IMR-90 (cell line): ENCODE measurements at regions not wholly inside any gene's neighbourhood (a gene's known extent, or its start where the extent isn't known, plus 50 kb on each side); places are given as distances from the start of the nearest gene placed in this dataset.

Source experiments
- ATAC-seq: fragments of 200-7000 bp; cut with Tn5 transposase; 2 replicates; pipeline ENCODE4 v1.9.1; 2020; ENCODE audit warnings: low read depth, mild to moderate bottlenecking, moderate library complexity
- BruUV-seq: library from RNA; stranded (reverse); fragments of 400-500 nt; replicated peaks from 2 replicates; lab custom pipeline; 2021; lab: Mats Ljungman, UMichigan
- CTCF ChIA-PET: fragments of 300-600 bp; formaldehyde crosslinking; extraction: SDS; loops from one replicate; lab custom pipeline; 2021; ENCODE audit warnings: antibody characterized with exemption; lab: Yijun Ruan, JAX
- POLR2A ChIA-PET: fragments of 300-600 bp; sonication (Branson Sonifier 250); formaldehyde crosslinking; loops from one replicate; lab custom pipeline; 2022; ENCODE audit warnings: antibody characterized with exemption; ENCODE audit not compliant: unreplicated experiment; lab: Charles Lee
- DNase-seq: peaks from one replicate; pipeline ENCODE4 v3.0.0; 2013
- H2AFZ ChIP-seq: replicated peaks from 2 replicates; pipeline ENCODE3; 2013; ENCODE audit warnings: low read length, mild to moderate bottlenecking; ENCODE audit not compliant: poor library complexity
- H2AK5ac ChIP-seq: 2 replicates; pipeline ENCODE4 v1.6.1; 2013; ENCODE audit warnings: low read depth, low read length, inconsistent platforms
- H2AK9ac ChIP-seq: replicated peaks from 2 replicates; pipeline ENCODE3; 2013; ENCODE audit warnings: mild to moderate bottlenecking, low read depth, low read length, moderate library complexity; ENCODE audit not compliant: poor library complexity
- H2BK120ac ChIP-seq: 2 replicates; pipeline ENCODE4 v1.6.1; 2013; ENCODE audit warnings: low read depth, low read length, inconsistent platforms
- H2BK15ac ChIP-seq: 3 replicates; pipeline ENCODE4 v1.6.1; 2013; ENCODE audit warnings: low read depth, low read length, inconsistent platforms
- H2BK20ac ChIP-seq: 2 replicates; pipeline ENCODE4 v1.6.1; 2013; ENCODE audit warnings: low read depth, mild to moderate bottlenecking, inconsistent platforms, low read length, moderate library complexity
- H2BK5ac ChIP-seq: 2 replicates; pipeline ENCODE4 v1.6.1; 2013; ENCODE audit warnings: mild to moderate bottlenecking, low read depth, low read length, inconsistent platforms; ENCODE audit not compliant: poor library complexity, severe bottlenecking
- H3K14ac ChIP-seq: replicated peaks from 2 replicates; pipeline ENCODE4 v1.6.1; 2013; ENCODE audit warnings: low read depth, low read length, inconsistent platforms
- H3K18ac ChIP-seq: 2 replicates; pipeline ENCODE4 v1.6.1; 2013; ENCODE audit warnings: low read depth, low read length, control low read depth
- H3K23ac ChIP-seq: 2 replicates; pipeline ENCODE4 v1.6.1; 2013; ENCODE audit warnings: low read depth, low read length, inconsistent platforms
- H3K27ac ChIP-seq: 2 replicates; pipeline ENCODE4 v1.5.1; 2013; ENCODE audit warnings: mild to moderate bottlenecking, control low read depth, low read length; ENCODE audit not compliant: insufficient read depth
- H3K27me3 ChIP-seq: 2 replicates; pipeline ENCODE4 v1.6.1; 2013; ENCODE audit warnings: low read length; ENCODE audit not compliant: control insufficient read depth, insufficient read depth
- H3K36me3 ChIP-seq: 2 replicates; pipeline ENCODE4 v1.6.1; 2013; ENCODE audit warnings: low read length, mixed read lengths; ENCODE audit not compliant: control insufficient read depth, insufficient read depth
- H3K4ac ChIP-seq: 2 replicates; pipeline ENCODE4 v1.6.1; 2013; ENCODE audit warnings: low read depth, low read length, inconsistent platforms
- H3K4me1 ChIP-seq: 2 replicates; pipeline ENCODE4 v1.6.1; 2013; ENCODE audit warnings: low read length, mixed read lengths; ENCODE audit not compliant: control insufficient read depth, insufficient read depth
- H3K4me2 ChIP-seq: 2 replicates; pipeline ENCODE4 v1.6.1; 2013; ENCODE audit warnings: low read depth, mild to moderate bottlenecking, control low read depth, low read length, moderate library complexity
- H3K4me3 ChIP-seq: 2 replicates; pipeline ENCODE4 v1.5.1; 2013; ENCODE audit warnings: low read depth, mild to moderate bottlenecking, control low read depth, low read length, moderate library complexity; ENCODE audit not compliant: insufficient read depth
- H3K56ac ChIP-seq: 2 replicates; pipeline ENCODE4 v1.6.1; 2013; ENCODE audit warnings: low read length, inconsistent platforms; ENCODE audit not compliant: insufficient read depth; ENCODE audit errors: extremely low read depth
- H3K79me1 ChIP-seq, 2 experiments: 2 replicates each; pipeline ENCODE4 v1.6.1; 2013; ENCODE audit warnings: low read length in 2 of 2, inconsistent platforms in 1 of 2, low read depth in 1 of 2
- H3K9ac ChIP-seq: 2 replicates; pipeline ENCODE4 v1.6.1; 2013; ENCODE audit warnings: low read depth, low read length, control low read depth
- H3K9me1 ChIP-seq: 2 replicates; pipeline ENCODE4 v1.6.1; 2013; ENCODE audit warnings: low read length, inconsistent platforms; ENCODE audit not compliant: insufficient read depth
- H3K9me3 ChIP-seq: 2 replicates; pipeline ENCODE4 v1.6.1; 2013; ENCODE audit warnings: low read length; ENCODE audit not compliant: control insufficient read depth, insufficient read depth
- H4K20me1 ChIP-seq: 2 replicates; pipeline ENCODE4 v1.6.1; 2013; ENCODE audit warnings: low read length, inconsistent platforms; ENCODE audit not compliant: insufficient read depth
- H4K5ac ChIP-seq: 2 replicates; pipeline ENCODE4 v1.6.1; 2013; ENCODE audit warnings: mild to moderate bottlenecking, low read depth, low read length, control low read depth
- H4K8ac ChIP-seq, 2 experiments: 2 replicates each; pipeline ENCODE4 v1.6.1; 2013; ENCODE audit warnings: low read depth in 2 of 2, low read length in 2 of 2, control low read depth in 1 of 2, inconsistent platforms in 1 of 2
- H4K91ac ChIP-seq: 2 replicates; pipeline ENCODE4 v1.6.1; 2013; ENCODE audit warnings: low read depth, low read length, inconsistent platforms; ENCODE audit not compliant: insufficient read depth
- BHLHE40 ChIP-seq: fragments of 150-350 bp; IDR thresholded peaks from 2 replicates; pipeline ENCODE4 v1.6.1; 2016; ENCODE audit warnings: mild to moderate bottlenecking, low read depth, low read length
- CEBPB ChIP-seq: IDR thresholded peaks from 2 replicates; pipeline ENCODE4 v1.6.1; 2012; ENCODE audit warnings: low read depth, low read length, improper control_type of control experiment
- CHD1 ChIP-seq: IDR thresholded peaks from 2 replicates; pipeline ENCODE4 v1.6.1; 2012; ENCODE audit warnings: low read depth, low read length, improper control_type of control experiment
- CTCF ChIP-seq: conservative IDR thresholded peaks from 2 replicates; pipeline ENCODE4 v1.5.1; 2012; ENCODE audit warnings: mild to moderate bottlenecking, low read depth, low read length, improper control_type of control experiment
- ELK1 ChIP-seq: fragments of 150-350 bp; IDR thresholded peaks from 2 replicates; pipeline ENCODE4 v1.6.1; 2016; ENCODE audit warnings: low read depth, mild to moderate bottlenecking, low read length, moderate library complexity, borderline replicate concordance
- FOS ChIP-seq: fragments of 150-350 bp; IDR thresholded peaks from 2 replicates; pipeline ENCODE4 v1.6.1; 2016; ENCODE audit warnings: low read depth, low read length
- MAFK ChIP-seq: IDR thresholded peaks from 2 replicates; pipeline ENCODE4 v1.6.1; 2012; ENCODE audit warnings: low read depth, low read length, improper control_type of control experiment
- MAZ ChIP-seq: IDR thresholded peaks from 2 replicates; pipeline ENCODE4 v1.6.1; 2012; ENCODE audit warnings: low read depth, mild to moderate bottlenecking, low read length, improper control_type of control experiment, moderate library complexity, borderline replicate concordance
- MXI1 ChIP-seq: IDR thresholded peaks from 2 replicates; pipeline ENCODE4 v1.6.1; 2012; ENCODE audit warnings: low read depth, mild to moderate bottlenecking, low read length, moderate library complexity, borderline replicate concordance
- NFE2L2 ChIP-seq: fragments of 150-350 bp; IDR thresholded peaks from 2 replicates; pipeline ENCODE4 v1.6.1; 2016; ENCODE audit warnings: low read depth, mild to moderate bottlenecking, low read length
- POLR2A ChIP-seq: IDR thresholded peaks from 2 replicates; pipeline ENCODE4 v1.6.1; 2012; ENCODE audit warnings: mild to moderate bottlenecking, low read depth, low read length
- RCOR1 ChIP-seq: IDR thresholded peaks from 2 replicates; pipeline ENCODE4 v1.6.1; 2012; ENCODE audit warnings: mild to moderate bottlenecking, low read length, improper control_type of control experiment; ENCODE audit not compliant: insufficient replicate concordance
- RFX5 ChIP-seq: IDR thresholded peaks from 2 replicates; pipeline ENCODE4 v1.8.0; 2012; ENCODE audit warnings: low read depth, mild to moderate bottlenecking, low read length, moderate library complexity
- SMC3 ChIP-seq: fragments of 150-350 bp; IDR thresholded peaks from 2 replicates; pipeline ENCODE4 v1.6.1; 2016; ENCODE audit warnings: low read depth, mild to moderate bottlenecking, antibody characterized with exemption, low read length, moderate library complexity
- USF2 ChIP-seq: fragments of 150-350 bp; IDR thresholded peaks from 2 replicates; pipeline ENCODE4 v1.6.1; 2017; ENCODE audit warnings: mild to moderate bottlenecking, antibody characterized with exemption, low read length, low read depth
- WGBS, 2 experiments: methylation state at CpG; one replicate each; pipeline versions ENCODE4 v1.1.5 to v1.1.7; 2013; ENCODE audit warnings: missing lambda C conversion rate in 2 of 2; ENCODE audit not compliant: insufficient read length in 1 of 2; ENCODE audit errors: extremely low coverage in 2 of 2; 5-methylcytosine and 5-hydroxymethylcytosine counted together
- dilution Hi-C: fragments of 300-500 bp; cut with HindIII; formaldehyde crosslinking; loops from one replicate; pipeline ENCODE4 v1.14.3; 2018; ENCODE audit warnings: low sequenced_read_pairs; ENCODE audit not compliant: unreplicated experiment
- in situ Hi-C: fragments of 300-500 bp; cut with MboI; formaldehyde crosslinking; loops from 3 replicates; pipeline ENCODE4 v1.14.3; 2019; ENCODE audit warnings: low sequenced_read_pairs, inconsistent platforms, mixed read lengths
- intact Hi-C: fragments of 100-400 bp; cut with micrococcal nuclease; formaldehyde crosslinking; loops from 2 replicates; pipeline ENCODE4 v1.10.0; 2022

- H3K9ac ChIP-seq: no peak overlapping the region
- H3K4me1 ChIP-seq: no peaks in the 10 kb centered on the region
- no peak overlapping the region for H4K91ac ChIP-seq
- H3K36me3 ChIP-seq: no peaks in the 10 kb centered on the region
- H3K18ac ChIP-seq: no peak overlapping the region
- H3K4ac ChIP-seq: no peak overlapping the region
- no peaks in the 10 kb centered on the region for H3K9me1 ChIP-seq
- H4K8ac ChIP-seq: no peak overlapping the region
- ATAC-seq (no peak), DNase-seq (no peak)
- no peak overlapping the region for H3K56ac ChIP-seq
- H3K23ac ChIP-seq: no peak overlapping the region
- intact Hi-C loops: no loop called here
- in situ Hi-C loops: no loop called here
- TF ChIP-seq MXI1 (no peak), CHD1 (no peak), POLR2A (no peak), SMC3 (no peak), RCOR1 (no peak), MAZ (no peak), BHLHE40 (no peak), NFE2L2 (no peak), FOS (no peak), USF2 (no peak), CTCF (no peak), RFX5 (no peak), MAFK (no peak), ELK1 (no peak), CEBPB (no peak)
- dilution Hi-C loops: no loop called here
- H2AK5ac ChIP-seq: no peak overlapping the region
- H3K4me3 ChIP-seq: no peak overlapping the region
- no CpG with 5 or more reads among the region's 1 CpG for WGBS, 2 experiments
- no peak overlapping the region for H2BK20ac ChIP-seq
- H3K79me1 ChIP-seq: no peaks in the 10 kb centered on the region
- H2BK120ac ChIP-seq: no peak overlapping the region
- no peak overlapping the region for H3K27ac ChIP-seq
- no peak overlapping the region for H2AK9ac ChIP-seq
- peaks cover 8% of the 10 kb centered on the region for H3K9me3 ChIP-seq
- H4K20me1 ChIP-seq: no peaks in the 10 kb centered on the region
- no peak overlapping the region for H3K4me2 ChIP-seq
- no peak overlapping the region for H2AFZ ChIP-seq
- CTCF ChIA-PET: no interaction called here
- no peak overlapping the region for H4K5ac ChIP-seq
- no peak overlapping the region for H2BK15ac ChIP-seq
- H3K27me3 ChIP-seq: no peaks in the 10 kb centered on the region
- no TSS peak for BruUV-seq
- H3K14ac ChIP-seq: no peak overlapping the region
- no peak overlapping the region for H2BK5ac ChIP-seq
- POLR2A ChIA-PET: no interaction called here
Observed at GRCh38 chr11:21987261-21987660, 205.6 kb upstream of the ANO5 start.
